ENCODE measurements at regions not wholly inside any gene's neighbourhood (a gene's known extent, or its start where the extent isn't known, plus 50 kb on each side); places are given as distances from the start of the nearest gene placed in this dataset.
"Not testable (repeated sequence)": the region's sequence is repeated elsewhere in the genome, so short reads cannot be mapped to it uniquely, and the experiment has no call there.

DNA sequence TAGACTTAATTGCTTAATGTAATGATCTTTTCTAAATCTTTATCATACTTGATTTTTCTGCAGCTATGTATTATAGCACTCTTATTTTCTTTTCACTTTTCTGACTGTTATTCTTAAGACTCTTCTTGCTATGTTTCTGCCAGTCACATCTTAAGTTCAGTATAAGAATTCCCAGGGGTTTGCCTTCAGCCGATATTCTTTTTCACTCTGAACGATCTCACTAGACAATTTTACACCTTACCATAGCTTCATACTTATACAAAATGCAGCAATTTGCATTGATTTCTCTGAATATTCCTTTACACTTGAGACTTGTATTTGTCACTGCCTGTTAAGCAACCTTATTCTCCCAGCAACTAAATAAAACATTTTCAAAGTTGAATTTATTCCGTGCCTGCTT, 242.5 kb upstream of the OLFM3 start:
- Histone ChIP-seq H3K4me3 (no peak overlapping the region), H3K4me2 (no peak overlapping the region), H3K27me3 (no peaks in the 10 kb centered on the region), H3K27ac (no peak overlapping the region), H4K20me1 (no peaks in the 10 kb centered on the region), H3K9ac (no peak overlapping the region), H3K36me3 (no peaks in the 10 kb centered on the region), H3K9me3 (peaks cover 8% of the 10 kb centered on the region), H3K4me1 (peaks cover 6% of the 10 kb centered on the region; the same call in 1 of the 2 replicates)
- no peak for TF ChIP-seq Cebpa-rat (IDR thresholded peaks at IDR 0.05)

- TF ChIP-seq Cebpa-rat (IDR thresholded peaks at IDR 0.05), result no peak
- no peaks in the 10 kb centered on the region for H3K36me3 ChIP-seq
- no peak overlapping the region for H3K9ac ChIP-seq
- no peaks in the 10 kb centered on the region for H3K4me1 ChIP-seq
- no peaks in the 10 kb centered on the region for H3K27me3 ChIP-seq
- H3K4me2 ChIP-seq, result no peak overlapping the region
- peaks cover 13% of the 10 kb centered on the region for H3K9me3 ChIP-seq
- H3K27ac ChIP-seq, result no peak overlapping the region
- H3K4me3 ChIP-seq, result no peak overlapping the region
- H4K20me1 ChIP-seq, result no peaks in the 10 kb centered on the region
Measured at GRCh38 chr1:102234753-102235359, 238.1 kb upstream of the OLFM3 start.

DNA sequence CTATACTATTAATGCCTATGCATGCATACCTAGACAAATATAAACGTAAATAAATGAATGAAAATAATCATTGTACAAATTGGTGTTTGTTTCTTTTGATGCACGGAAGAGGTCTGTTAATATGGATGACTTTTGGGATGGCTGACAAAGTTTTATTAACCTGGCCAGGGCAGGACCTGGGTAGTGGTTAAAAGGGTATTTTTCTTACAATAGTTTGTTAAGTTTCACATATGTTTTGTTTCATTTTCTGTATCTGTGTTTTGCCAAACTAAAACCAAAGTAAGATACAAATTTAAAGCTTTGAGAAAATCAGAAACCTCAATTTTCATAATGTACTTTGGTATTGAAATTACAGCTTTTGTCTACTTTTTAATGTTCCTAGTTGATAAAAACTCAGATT, 222.7 kb upstream of the OLFM3 start:
- Histone ChIP-seq H3K4me3 (no peak overlapping the region), H3K4me2 (no peak overlapping the region), H3K27ac (no peak overlapping the region), H3K4me1 (no peaks in the 10 kb centered on the region), H3K36me3 (no peaks in the 10 kb centered on the region), H3K9me3 (no peaks in the 10 kb centered on the region), H4K20me1 (no peaks in the 10 kb centered on the region), H3K9ac (no peak overlapping the region), H3K27me3 (no peaks in the 10 kb centered on the region)
- no peak for TF ChIP-seq Cebpa-rat (IDR thresholded peaks at IDR 0.05)

GRCh38 chr1:102210891-102211290, 214.2 kb upstream of the OLFM3 start:
- not testable (repeated sequence) for H3K4me1 ChIP-seq, H3K27me3 ChIP-seq, H3K27ac ChIP-seq, H3K4me3 ChIP-seq, H4K20me1 ChIP-seq, H3K9me3 ChIP-seq, H3K4me2 ChIP-seq, H3K36me3 ChIP-seq, H3K9ac ChIP-seq

GRCh38 chr1:102191723-102192122, 195.0 kb upstream of the OLFM3 start:
- no peaks in the 10 kb centered on the region for H3K9me3 ChIP-seq
- H3K27me3 ChIP-seq, result no peaks in the 10 kb centered on the region
- TF ChIP-seq Cebpa-rat (IDR thresholded peaks at IDR 0.05), result no peak
- H4K20me1 ChIP-seq, result no peaks in the 10 kb centered on the region
- no peaks in the 10 kb centered on the region for H3K36me3 ChIP-seq
- H3K4me2 ChIP-seq, result no peak overlapping the region
- no peaks in the 10 kb centered on the region for H3K4me1 ChIP-seq
- no peak overlapping the region for H3K9ac ChIP-seq
- H3K27ac ChIP-seq, result no peak overlapping the region
- no peak overlapping the region for H3K4me3 ChIP-seq

- H4K20me1 ChIP-seq, result no peaks in the 10 kb centered on the region
- no peak overlapping the region for H3K27ac ChIP-seq
- H3K27me3 ChIP-seq, result no peaks in the 10 kb centered on the region
- no peak overlapping the region for H3K4me3 ChIP-seq
- no peak overlapping the region for H3K4me2 ChIP-seq
- H3K9me3 ChIP-seq, result no peaks in the 10 kb centered on the region
- no peaks in the 10 kb centered on the region for H3K4me1 ChIP-seq
- H3K36me3 ChIP-seq, result no peaks in the 10 kb centered on the region
- H3K9ac ChIP-seq, result no peak overlapping the region
- no peak for TF ChIP-seq Cebpa-rat (IDR thresholded peaks at IDR 0.05)
Measured at GRCh38 chr1:102190429-102190828, 193.7 kb upstream of the OLFM3 start.

DNA sequence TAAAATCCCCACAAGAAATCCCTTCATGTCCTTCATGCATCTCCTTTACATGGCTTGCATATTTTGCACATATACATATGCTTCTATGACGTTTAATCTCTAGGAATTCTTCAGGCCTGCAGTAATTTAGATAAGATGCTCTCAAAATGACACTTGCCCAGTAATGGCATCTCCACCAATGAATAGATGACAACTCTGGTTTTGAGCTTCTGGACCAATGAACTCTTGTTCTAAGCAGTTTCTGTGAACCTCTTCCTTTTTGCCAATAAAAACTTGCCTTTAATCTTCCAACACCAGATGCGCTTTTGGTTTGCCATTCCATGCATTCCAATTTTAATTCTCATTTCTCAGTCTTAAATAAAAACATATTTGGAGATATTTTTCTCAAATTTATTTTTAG, 189.8 kb upstream of the OLFM3 start:
- no peaks in the 10 kb centered on the region for H3K9me3 ChIP-seq
- TF ChIP-seq Cebpa-rat (IDR thresholded peaks at IDR 0.05), result no peak
- no peak overlapping the region for H3K4me2 ChIP-seq
- no peaks in the 10 kb centered on the region for H4K20me1 ChIP-seq
- no peak overlapping the region for H3K9ac ChIP-seq
- H3K27me3 ChIP-seq, result no peaks in the 10 kb centered on the region
- no peaks in the 10 kb centered on the region for H3K36me3 ChIP-seq
- no peak overlapping the region for H3K27ac ChIP-seq
- H3K4me3 ChIP-seq, result no peak overlapping the region
- H3K4me1 ChIP-seq, result peaks cover 13% of the 10 kb centered on the region

GRCh38 chr1:102185260-102185659, 188.5 kb upstream of the OLFM3 start:
- Histone ChIP-seq H3K4me1 (peaks cover 13% of the 10 kb centered on the region), H3K4me2 (no peak overlapping the region), H3K36me3 (no peaks in the 10 kb centered on the region), H3K4me3 (no peak overlapping the region), H3K9me3 (no peaks in the 10 kb centered on the region), H4K20me1 (no peaks in the 10 kb centered on the region), H3K9ac (no peak overlapping the region), H3K27me3 (no peaks in the 10 kb centered on the region), H3K27ac (no peak overlapping the region)
- TF ChIP-seq Cebpa-rat (IDR thresholded peaks at IDR 0.05), result no peak

- H3K9ac ChIP-seq, result no peak overlapping the region
- peak overlapping the region; percentile 49; the same call in 1 of the 2 replicates for H3K4me2 ChIP-seq
- H4K20me1 ChIP-seq, result no peaks in the 10 kb centered on the region
- TF ChIP-seq Cebpa-rat (IDR thresholded peaks at IDR 0.05), result no peak
- no peaks in the 10 kb centered on the region for H3K27me3 ChIP-seq
- H3K36me3 ChIP-seq, result no peaks in the 10 kb centered on the region
- no peak overlapping the region for H3K27ac ChIP-seq
- H3K9me3 ChIP-seq, result no peaks in the 10 kb centered on the region
- H3K4me1 ChIP-seq, result peaks cover 13% of the 10 kb centered on the region
- H3K4me3 ChIP-seq, result no peak overlapping the region
Measured at GRCh38 chr1:102184477-102184876, 187.8 kb upstream of the OLFM3 start.

- Histone ChIP-seq H3K27me3 (no peaks in the 10 kb centered on the region), H3K4me3 (no peak overlapping the region), H4K20me1 (no peaks in the 10 kb centered on the region), H3K4me2 (peak overlapping the region; percentile 49), H3K9ac (no peak overlapping the region), H3K9me3 (no peaks in the 10 kb centered on the region), H3K4me1 (peaks cover 13% of the 10 kb centered on the region), H3K27ac (no peak overlapping the region), H3K36me3 (no peaks in the 10 kb centered on the region)
- no peak for TF ChIP-seq Cebpa-rat (IDR thresholded peaks at IDR 0.05)
Measured at GRCh38 chr1:102183711-102184110, 187.0 kb upstream of the OLFM3 start.
